HG02884 (cell line): ENCODE measurements at regions not wholly inside any gene's neighbourhood (a gene's known extent, or its start where the extent isn't known, plus 50 kb on each side); places are given as distances from the start of the nearest gene placed in this dataset.

ENCODE experiments used
- ATAC-seq: cut with Tn5 transposase; IDR thresholded peaks from one replicate; pipeline ENCODE4 v1.9.1; 2021; ENCODE audit warnings: mild to moderate bottlenecking, moderate library complexity; ENCODE audit not compliant: unreplicated experiment

DNA sequence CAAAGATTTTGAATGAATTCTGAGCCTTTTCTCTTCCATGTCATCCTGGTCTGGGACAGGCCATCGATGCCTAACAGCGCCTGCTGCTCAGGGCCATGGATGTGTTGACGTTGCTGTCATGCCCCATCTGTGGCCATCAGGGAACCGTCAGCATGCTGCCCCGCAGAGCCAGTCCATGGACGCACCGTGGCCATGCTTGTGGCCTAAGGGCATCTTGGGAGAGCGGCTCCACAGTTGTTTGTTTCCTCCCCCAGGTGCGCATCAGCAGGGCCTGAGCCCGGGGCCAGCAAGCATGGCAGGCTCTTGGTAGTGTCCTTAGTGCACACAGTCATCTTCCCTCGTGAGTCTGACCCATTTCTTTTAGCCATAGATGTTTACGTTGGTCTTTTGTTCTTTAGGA, 142.7 kb downstream of the VAPA start:
- no peak for ATAC-seq

DNA sequence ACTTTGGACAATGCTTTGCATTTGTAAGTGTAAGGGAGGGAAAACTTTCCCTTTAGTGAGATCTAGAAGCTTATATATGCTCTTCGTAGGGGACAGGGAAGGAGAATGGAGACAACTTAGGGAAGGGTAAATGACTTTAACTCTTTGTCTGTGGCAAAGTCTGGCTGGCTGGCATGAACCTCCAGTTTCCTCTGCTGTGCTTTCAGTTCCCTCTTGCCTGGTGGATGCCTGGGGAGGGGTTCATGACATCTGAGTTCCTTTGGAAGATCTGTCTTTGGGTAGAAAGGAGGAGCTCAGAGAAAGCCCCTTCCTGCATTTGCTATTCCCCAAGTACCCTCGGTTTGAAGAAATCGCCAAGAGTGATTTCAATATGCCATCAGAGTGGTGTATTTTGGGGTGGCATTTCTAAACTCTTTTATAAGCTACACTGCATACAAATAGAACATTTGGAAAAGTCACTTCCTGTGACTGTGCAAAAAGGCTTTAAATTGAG, 143.6 kb downstream of the VAPA start:
- no peak for ATAC-seq

DNA sequence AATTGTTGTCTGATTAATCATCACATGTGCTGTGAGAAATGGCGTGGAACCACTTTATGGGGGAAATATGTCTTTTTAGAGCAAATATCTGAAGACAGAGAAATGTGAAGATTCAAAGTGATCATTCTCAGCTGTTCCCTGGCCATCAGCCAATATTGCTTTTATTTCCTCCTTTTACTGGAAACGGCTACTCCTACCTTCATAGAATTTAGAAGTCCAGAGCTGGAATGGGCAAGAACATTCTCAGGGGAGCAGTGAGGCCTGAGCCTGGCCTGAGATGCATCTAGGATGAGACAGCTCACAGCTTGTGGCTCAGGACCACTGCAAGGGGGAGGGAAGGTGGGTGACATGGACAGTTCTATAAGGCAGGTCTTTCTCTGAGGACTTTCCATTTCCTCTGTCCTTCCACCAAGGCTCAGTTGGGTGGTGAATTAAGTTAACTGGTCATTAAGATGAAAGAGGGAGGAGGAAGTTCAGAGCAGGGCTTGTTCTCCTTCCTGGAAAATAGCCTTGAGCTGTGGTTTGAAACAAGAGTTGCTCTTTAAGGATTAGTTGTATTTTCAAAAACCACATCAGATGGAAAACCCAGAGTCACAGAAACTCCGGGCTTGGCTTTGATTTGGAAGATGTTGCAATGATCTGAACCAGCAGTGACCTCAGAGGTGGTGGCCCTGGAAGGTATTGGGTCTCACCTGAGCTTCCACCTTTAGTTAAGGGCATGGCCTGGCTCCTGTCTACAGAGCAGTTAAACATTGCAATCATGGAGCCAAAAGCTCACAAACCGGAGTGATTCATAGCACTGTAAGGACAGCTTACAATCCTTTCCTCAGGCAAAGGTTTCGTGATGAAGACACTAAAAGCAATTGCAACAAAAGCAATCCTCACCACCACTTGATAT, 144.3 kb downstream of the VAPA start:
- ATAC-seq, result no peak

DNA sequence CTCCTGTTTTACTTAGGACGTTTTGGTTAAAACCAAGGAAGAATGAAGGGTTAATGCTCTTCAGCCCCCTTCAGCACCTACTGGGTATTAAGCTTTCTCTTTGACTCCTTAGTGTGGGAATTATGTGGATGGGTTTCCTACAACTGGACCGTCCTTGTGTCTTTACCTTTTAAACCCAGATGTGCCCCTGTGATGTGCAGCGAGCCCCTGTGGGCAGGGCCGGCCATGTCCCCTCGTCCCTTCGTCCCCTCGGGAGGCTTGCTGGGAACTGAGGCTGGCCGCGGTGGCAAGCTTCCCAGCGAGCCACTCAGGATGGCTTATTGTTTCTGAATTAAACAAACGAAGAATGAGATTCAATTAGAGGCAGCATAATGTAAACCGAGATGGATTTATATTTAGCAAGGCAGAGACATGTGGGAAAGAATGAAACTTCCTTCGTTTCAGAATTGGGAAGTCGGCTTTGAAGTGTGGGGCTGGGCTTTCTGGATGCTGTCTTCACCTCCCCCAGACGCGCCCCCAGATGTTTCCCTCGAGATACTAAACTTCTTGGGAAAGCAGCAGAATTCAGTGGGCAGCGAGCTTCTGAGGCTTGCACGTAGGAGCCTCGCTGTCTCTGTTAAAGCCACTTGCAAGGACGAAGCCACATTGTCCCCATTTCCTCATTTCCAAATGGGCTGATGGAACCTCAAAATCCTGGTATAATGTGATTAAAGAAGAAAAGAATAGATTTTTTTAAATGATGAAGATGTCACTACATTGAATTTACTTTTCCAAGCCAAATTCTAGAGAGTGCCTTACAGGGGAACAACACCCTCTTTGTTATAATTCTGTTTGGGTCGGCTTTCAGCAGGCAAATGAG, 146.0 kb downstream of the VAPA start:
- no peak for ATAC-seq

DNA sequence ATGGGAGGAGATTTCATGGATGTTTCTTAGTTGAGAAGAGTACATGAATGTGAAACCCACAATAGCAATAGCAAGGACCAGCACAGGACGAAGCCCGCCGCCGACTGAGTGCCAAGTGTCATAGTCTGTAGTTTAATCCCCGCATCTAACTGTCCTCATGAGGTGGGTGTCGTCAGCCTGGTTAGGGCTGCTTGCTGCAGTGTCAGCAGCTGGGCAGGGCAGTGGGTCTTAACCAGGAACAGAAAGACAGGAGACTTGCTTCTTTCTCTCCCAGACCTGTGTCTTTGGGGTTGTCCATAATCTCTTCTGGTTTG, 146.6 kb downstream of the VAPA start:
- no peak for ATAC-seq

DNA sequence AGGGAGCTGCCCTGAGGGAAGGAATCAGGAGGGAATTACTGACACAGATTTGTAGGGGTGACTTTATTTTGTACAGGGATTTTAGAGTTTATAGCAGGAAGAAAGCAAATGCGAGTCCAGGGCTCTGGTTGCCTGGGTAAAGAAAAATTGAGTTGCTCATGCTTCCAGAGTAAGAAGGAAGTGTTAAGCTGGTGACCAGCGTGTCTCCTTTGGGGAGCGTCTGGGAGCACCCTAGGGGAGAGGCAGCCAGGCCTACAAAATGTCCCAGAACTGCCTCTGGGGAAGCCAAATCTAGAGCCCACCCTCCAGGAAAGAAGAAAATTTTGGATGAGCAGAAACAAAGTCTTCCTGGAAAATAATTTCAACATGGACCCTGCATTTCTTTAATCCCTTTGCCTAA, 147.0 kb downstream of the VAPA start:
- no peak for ATAC-seq

DNA sequence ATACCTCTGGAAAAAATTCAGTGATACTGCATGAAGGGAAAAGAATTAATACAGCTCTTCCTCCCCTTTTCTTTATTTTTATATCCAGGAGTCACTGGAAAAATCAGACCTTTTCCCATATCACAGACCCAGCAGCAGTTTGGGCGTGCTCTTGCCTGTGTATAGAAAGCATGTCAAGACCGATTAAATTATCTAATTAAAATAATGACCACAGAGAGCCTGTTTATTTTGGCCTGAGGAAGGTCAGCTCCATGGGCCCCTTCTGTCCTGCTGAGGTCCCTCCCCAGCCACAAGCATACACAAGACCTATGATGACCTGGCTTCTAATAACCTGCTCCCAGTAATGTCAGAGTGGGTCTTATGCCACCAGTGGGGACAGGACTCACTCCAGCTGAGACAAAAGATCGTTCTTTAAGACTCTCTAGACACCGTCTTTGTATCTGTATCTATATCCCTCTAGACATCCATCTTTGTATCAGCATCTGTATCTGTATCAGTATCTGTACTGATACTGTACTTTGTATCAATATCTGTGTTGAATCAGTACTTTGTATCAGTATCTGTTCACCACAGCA, 147.8 kb downstream of the VAPA start:
- no peak for ATAC-seq

DNA sequence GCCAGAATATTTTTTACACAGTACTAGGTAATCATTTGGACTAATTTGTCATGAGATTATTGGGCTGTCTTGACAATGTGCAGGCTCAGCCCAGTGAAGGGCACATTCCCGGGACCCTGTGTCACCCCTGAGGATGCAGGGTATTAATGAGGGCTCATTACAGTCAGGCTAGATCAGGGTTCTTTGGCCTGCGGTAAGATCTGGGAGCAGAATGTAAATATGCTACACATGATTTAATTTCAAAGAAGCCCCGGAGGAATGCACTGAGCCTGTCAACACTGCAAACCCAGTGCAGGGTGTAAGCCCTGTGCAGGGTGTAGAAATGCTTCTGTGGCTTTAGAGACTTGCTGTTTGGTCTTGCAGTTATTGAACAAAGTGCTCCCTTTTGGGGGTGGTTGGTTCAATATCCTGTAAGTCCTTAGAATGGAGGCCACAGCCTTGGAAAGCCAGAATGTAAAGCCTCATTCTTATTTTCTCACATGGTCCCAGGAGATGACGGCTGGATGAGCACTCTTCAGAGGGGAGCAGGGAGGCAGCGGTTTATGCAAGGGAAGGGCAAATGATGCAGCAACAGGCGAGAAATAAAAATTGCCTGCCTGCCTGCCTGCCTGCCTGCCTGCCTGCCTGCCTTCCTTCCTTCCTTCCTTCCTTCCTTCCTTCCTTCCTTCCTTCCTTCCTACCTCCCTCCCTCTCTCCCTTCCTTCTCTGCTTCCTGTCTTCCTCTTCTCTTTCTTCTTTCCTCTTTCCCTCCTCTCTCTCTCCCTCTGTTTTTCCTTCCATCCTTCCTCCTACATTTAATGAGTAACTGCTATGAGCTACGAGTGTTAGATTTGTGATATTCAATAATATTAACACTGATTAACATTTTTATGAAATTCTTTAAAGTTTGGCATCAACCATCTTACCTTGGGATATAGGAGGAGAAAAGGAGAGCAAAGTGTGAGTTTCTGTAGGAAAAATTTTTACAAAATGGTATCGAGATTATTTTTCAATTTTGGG, 148.8 kb downstream of the VAPA start:
- ATAC-seq, result no peak

DNA sequence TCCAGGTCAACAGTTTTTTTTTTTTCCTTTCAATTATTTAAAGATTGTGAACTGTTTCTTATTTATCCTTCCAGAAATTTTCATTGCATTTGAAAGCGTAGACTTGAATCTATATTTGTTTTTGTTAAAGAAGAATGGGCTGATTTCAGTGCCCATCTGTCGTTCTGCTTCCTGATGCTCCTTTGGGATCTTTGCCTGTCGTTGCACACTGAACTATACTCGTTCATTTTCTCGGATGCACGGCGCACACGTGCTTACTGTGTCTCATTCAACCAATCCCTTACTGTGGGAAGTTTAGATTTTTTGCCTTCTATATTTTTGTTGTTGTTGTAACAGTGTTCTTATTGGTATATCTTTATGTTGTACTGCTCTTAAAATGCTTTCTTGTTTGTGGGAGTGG, 149.7 kb downstream of the VAPA start:
- ATAC-seq, result no peak

DNA sequence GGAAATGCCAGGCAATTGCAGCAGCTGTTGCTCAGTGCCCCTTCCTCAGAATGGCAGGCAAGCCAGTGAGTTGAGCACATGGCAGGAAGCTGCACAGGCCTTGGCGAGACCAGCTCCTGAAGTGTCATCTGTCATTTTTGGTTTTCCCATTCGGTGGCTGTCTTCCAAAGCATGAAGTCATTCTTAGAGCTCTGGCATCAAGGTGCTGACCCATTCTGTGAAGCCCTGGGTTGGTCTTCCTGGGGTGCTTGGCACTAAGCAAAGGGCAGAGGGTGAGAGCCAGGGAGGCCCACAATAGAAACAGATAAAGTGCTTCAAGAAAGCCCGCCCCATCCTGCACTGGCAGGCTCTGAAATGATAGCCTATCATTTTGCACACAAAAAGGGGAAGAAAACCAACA, 150.5 kb downstream of the VAPA start:
- ATAC-seq, result no peak

DNA sequence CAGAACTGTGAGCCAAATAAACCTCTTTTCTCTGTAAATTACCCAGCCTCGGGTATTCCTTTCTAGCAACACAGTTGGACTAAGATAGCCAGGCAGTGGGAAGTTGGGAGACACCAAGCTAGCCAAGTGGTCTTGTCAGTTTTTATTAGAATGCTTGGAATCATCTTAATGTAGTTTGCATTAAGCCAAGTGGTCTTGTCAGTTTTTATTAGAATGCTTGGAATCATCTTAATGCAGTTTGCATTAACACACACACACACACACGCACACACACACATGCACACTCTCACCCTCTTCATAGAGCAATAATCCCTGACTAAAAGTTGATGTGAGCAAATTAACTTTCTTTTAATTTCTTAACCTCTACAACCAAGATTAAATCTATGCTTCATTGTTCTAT, 151.5 kb downstream of the VAPA start:
- ATAC-seq, result no peak

DNA sequence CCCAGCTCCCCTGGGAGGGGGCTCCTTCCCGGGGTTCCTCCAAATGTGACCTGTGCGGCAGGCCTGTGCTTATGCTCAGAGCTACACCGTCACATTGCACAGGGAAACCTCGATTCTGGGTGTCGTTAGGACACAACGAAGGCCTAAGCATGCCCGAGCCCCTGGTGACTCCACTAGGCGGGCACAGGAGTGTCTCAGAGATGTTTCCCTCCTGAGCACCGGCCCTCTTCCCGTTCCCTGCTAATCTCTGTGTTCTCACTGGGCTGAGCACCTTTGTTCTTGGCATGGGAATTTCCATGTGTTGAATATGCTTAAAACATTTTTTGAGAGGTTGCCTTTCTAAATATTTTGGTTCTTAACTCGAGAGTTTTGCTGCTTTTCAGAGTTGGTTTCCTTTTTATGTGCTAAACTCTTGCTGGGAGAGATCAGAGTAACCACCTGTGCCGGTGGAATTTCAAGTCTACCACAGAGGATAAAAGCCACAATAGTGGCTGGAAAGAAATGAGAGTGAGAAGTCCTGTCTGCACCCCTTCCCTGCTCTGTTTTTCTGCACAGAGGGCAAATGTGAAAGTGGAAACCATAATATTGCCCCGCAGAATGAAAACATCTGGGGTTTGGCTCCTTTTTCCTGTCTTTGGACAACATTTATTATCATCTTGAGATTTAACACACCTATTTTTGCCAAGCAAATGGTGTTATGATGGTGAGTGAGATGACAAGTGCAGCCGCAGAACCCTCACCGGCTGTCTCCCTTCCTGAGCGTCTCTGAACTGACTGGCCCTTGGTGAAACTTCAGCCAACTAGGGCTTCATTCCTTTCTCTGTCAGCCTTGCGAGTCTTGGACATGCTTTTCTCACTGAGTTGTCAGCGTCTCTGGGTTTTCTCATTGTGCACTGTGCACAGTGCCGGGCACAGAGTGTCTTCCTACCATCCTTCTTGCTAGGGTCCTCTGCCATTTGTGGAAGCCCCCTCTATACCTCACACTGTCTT, 154.1 kb downstream of the VAPA start:
- no peak for ATAC-seq

DNA sequence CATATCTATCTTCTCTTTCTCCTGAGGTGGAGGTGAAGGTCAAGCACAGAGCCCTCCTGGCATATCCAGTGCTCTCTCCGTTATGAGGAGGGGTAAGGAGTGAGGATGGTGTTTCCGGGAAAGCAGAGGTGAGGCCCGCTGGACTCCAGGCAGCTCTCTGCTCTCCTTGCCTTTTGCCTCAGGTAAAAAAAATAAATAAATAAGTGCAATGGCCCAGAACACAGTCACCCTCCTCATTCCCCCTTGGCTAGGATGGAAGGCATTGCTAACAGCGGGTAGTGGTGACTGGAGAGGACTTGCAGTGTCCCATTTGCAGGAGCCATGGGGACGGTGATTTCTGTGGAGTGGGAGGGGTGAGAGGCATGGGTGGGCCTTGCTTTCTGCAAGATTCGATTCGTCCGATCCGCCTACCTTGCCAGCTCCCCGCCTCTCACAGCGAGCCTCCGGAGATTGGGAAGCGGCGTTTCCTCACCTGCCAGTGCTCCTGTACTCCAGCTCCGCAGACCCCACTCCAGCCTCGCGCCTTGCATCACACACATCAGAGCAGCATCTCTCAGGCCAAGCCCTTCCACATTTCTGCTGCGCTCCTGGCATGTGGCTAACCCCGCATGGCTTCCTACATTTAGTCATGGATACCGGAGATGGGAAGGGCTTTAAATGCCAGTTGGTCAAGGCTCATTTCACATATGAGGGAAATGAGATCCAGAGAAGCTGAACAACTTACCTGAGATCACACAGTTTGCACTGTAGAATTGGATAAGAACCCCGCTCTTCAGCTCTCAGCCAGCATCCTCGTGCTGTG, 155.2 kb downstream of the VAPA start:
- no peak for ATAC-seq

DNA sequence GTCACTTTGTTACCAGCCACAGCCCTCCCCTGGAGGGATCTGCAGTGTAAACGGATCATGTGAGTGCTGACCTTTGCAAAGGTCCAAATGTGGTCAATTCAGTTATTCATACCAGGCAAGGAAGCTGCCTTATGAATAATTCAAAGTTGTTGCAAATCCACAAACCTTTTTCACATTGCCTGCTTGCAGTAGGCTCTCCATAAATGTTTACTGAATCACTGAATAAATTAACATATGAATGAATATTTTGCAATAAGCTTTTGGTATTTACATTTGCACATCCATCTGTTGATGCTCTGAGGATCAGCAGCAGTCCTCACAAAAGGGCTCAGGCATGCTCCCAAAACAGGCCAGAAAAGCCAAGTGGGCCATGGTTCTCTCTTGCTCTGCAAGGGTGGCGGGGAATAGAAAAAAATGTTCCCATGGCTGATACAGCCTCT, 156.8 kb downstream of the VAPA start:
- ATAC-seq, result no peak

DNA sequence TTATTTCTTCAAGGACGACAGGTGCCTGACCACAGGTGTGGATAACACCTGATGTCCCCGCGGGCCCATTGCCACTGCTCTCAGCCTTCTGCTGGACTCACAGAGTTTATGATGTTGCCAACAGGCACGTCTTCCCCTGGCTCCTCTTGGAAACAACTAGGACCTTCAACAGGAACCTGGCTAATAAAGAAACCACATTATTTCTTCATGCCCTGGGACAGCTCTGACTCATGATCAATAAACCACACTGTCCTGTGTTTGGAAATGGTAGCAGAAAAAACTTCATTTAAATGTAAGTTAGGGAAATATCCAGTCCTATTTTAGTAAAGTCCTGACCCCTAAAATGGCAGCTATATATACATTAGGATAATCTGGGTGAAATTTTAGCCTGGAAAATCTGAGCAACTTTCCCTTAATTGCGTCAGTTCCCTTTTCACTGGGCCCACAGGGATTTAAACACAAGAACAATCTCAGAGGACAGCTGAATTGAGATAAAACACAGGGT, 158.9 kb downstream of the VAPA start:
- no peak for ATAC-seq

DNA sequence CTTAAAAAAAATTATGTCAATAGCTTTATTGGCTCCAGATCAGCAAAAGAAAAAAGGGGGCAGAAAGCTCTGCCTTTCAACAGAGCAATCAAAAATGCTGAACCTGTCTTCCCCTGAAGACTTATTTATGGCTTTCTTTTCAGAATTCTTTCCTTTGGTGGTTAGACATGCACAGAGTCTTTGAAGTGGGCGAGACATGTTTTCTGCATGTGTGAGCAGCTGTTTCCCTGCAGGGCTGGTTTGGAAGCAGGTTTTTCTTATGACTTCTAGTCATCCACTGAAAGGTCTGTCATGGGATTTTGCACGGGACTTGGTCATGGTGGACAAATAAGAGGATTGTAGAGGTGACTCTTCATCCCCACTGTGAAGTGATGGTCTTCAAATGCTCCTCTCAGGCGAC, 160.3 kb downstream of the VAPA start:
- ATAC-seq, result no peak

DNA sequence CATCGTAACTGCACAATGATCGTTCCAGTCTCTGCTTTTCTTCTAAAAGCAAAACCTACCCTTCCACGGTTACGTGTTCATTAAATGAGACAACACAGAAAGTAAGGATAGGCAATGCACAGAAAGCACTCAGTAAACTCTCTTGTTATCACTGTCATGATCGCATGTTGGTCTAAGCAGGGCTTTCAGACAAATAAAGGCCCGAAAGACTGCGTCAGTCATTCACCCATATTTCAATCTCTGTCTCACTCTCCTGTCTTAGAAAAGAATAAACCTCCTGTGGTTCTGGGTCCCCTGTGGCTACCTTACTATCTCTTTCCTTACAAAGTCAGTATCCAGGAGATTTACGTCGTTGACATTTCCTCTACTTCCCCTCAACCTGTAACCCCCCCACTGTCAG, 160.9 kb downstream of the VAPA start:
- no peak for ATAC-seq

DNA sequence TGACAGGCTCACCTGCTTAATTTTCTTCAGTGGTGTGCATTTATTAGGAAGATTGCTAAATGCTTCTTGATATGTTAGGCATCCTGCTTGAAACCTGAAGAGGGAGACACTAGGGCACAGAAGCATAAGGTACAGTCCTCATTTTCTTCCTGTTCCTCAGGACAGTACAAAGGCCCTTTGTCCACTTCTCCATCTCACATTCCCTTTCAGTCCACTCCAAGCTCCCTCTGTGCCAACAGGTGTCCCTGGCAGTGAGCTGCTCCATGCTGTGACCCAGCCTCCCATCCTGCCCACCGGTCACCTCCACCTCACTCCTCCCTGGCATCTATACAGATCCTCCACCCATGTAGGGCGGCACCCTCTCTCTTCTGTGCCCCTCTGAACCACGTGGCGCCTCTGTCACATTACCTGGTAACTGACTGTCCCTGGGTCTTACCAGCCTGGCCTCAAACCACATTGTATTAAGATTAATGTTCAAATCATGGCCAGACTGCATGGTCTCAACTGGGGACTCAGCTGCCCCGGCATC, 162.8 kb downstream of the VAPA start:
- no peak for ATAC-seq
